Panc1 (cell line): ENCODE measurements at regions not wholly inside any gene's neighbourhood (a gene's known extent, or its start where the extent isn't known, plus 50 kb on each side); places are given as distances from the start of the nearest gene placed in this dataset.

Source experiments
- ATAC-seq: fragments of 200-7000 bp; cut with Tn5 transposase; 2 replicates; pipeline ENCODE4 v1.9.1; 2020; ENCODE audit warnings: mild to moderate bottlenecking, moderate library complexity
- BruUV-seq: library from RNA; stranded (reverse); fragments of 400-500 nt; replicated peaks from 2 replicates; lab custom pipeline; 2021; lab: Mats Ljungman, UMichigan
- CTCF ChIA-PET: fragments of 300-600 bp; sonication (Branson Sonifier 250); formaldehyde crosslinking; loops from one replicate; lab custom pipeline; 2022; ENCODE audit warnings: antibody characterized with exemption; lab: Charles Lee
- POLR2A ChIA-PET: fragments of 300-600 bp; sonication (Branson Sonifier 250); formaldehyde crosslinking; loops from one replicate; lab custom pipeline; 2022; ENCODE audit warnings: antibody characterized with exemption; lab: Charles Lee
- DNase-seq: peaks from one replicate; pipeline ENCODE4 v3.0.0-alpha.2; 2010; ENCODE audit warnings: low read depth, low spot score
- H3K27ac ChIP-seq: 2 replicates; pipeline ENCODE4 v1.5.1; 2011; ENCODE audit warnings: mild to moderate bottlenecking, low read length, inconsistent platforms
- H3K27me3 ChIP-seq: fragments of 200-500 bp; sonication (Bioruptor generic); 2 replicates; pipeline ENCODE4 v1.6.0; 2014; ENCODE audit warnings: low read length, inconsistent platforms; ENCODE audit not compliant: control insufficient read depth, insufficient read depth
- H3K36me3 ChIP-seq: fragments of 200-500 bp; sonication (Bioruptor generic); 2 replicates; pipeline ENCODE4 v1.5.1; 2014; ENCODE audit warnings: inconsistent platforms, mild to moderate bottlenecking, low read length, moderate library complexity; ENCODE audit not compliant: control insufficient read depth, insufficient read depth
- H3K4me1 ChIP-seq: 2 replicates; pipeline ENCODE4 v1.5.1; 2011; ENCODE audit warnings: inconsistent platforms, mild to moderate bottlenecking, low read length, moderate library complexity; ENCODE audit not compliant: control insufficient read depth, insufficient read depth
- H3K4me3 ChIP-seq, 2 experiments: 2 replicates each; pipeline ENCODE4 v1.5.1; 2011 to 2012; ENCODE audit warnings: low read depth in 2 of 2, low read length in 2 of 2, mild to moderate bottlenecking in 2 of 2, inconsistent platforms in 1 of 2, moderate library complexity in 1 of 2
- H3K9me3 ChIP-seq: fragments of 200-500 bp; sonication (Bioruptor generic); 2 replicates; pipeline ENCODE4 v1.5.1; 2014; ENCODE audit warnings: low read depth, mild to moderate bottlenecking, inconsistent platforms, low read length, moderate library complexity; ENCODE audit not compliant: control insufficient read depth, insufficient read depth
- CTCF ChIP-seq: fragments of 450-650 bp; IDR thresholded peaks from 2 replicates; pipeline ENCODE4 v1.5.1; 2017; ENCODE audit warnings: mild to moderate bottlenecking
- POLR2AphosphoS5 ChIP-seq: IDR thresholded peaks from 2 replicates; pipeline ENCODE4 v1.6.1; 2012; ENCODE audit warnings: mild to moderate bottlenecking, low read depth, low read length, moderate library complexity
- REST ChIP-seq, 2 experiments: IDR thresholded peaks; 2 replicates each; pipeline ENCODE4 v1.6.1; 2011 to 2012; ENCODE audit warnings: low read depth in 2 of 2, control low read depth in 1 of 2, low read length in 1 of 2, mild to moderate bottlenecking in 1 of 2, moderate library complexity in 1 of 2; ENCODE audit not compliant: insufficient read depth in 1 of 2
- SIN3A ChIP-seq: IDR thresholded peaks from 2 replicates; pipeline ENCODE4 v1.6.1; 2012; ENCODE audit warnings: low read depth, mild to moderate bottlenecking, low read length, moderate library complexity, borderline replicate concordance; ENCODE audit not compliant: insufficient read depth
- TCF7L2 ChIP-seq: IDR thresholded peaks from 2 replicates; pipeline ENCODE4 v1.6.1; 2011; ENCODE audit warnings: mild to moderate bottlenecking, low read depth, low read length, inconsistent platforms
- in situ Hi-C: cut with HindIII; loops from 2 replicates; pipeline ENCODE4 v1.10.0; 2016; ENCODE audit warnings: low sequenced_read_pairs, low pct_unique_long_range_greater_than_20kb
- intact Hi-C: fragments of 100-400 bp; cut with micrococcal nuclease; formaldehyde crosslinking; loops from one replicate; pipeline ENCODE4 v1.10.0; 2022; ENCODE audit not compliant: unreplicated experiment

- in situ Hi-C loops = no loop called here
- CTCF ChIA-PET = no interaction called here
- BruUV-seq = no TSS peak
- Histone ChIP-seq H3K27me3 (peaks cover 52% of the 10 kb centered on the region), H3K4me1 (no peaks in the 10 kb centered on the region), H3K27ac (no peak overlapping the region), H3K4me3 (no peak overlapping the region), H3K36me3 (no peaks in the 10 kb centered on the region), H3K9me3 (no peaks in the 10 kb centered on the region)
- POLR2A ChIA-PET = interaction anchor here (0.6 kb wide), 1 partner anchor 17 kb away, joined by 4 read pairs; no protein-coding TSS in a partner anchor
- intact Hi-C loops = loop anchor here (5.0 to 10.0 kb wide), 2 partner anchors 940 to 1092 kb away; no protein-coding TSS in a partner anchor
- TF ChIP-seq SIN3A (no peak), TCF7L2 (no peak), CTCF (no peak), REST (IDR thresholded peaks at IDR 0.05; ENCODE audit: insufficient read depth in 1 of 2, low read depth in 2 of 2, low read length in 1 of 2) (no peak), POLR2AphosphoS5 (no peak)
- DNase-seq (no peak), ATAC-seq (no peak)
Measured at GRCh38 chr10:129032372-129033313, 434.4 kb upstream of the MGMT start.

GRCh38 chr10:129033340-129033739, 433.7 kb upstream of the MGMT start:
- peaks cover 45% of the 10 kb centered on the region for H3K27me3 ChIP-seq
- H3K4me1 ChIP-seq = no peaks in the 10 kb centered on the region
- POLR2A ChIA-PET = no interaction called here
- H3K4me3 ChIP-seq = no peak overlapping the region
- H3K36me3 ChIP-seq = no peaks in the 10 kb centered on the region
- no peak overlapping the region for H3K27ac ChIP-seq
- TF ChIP-seq REST (IDR thresholded peaks at IDR 0.05; ENCODE audit: insufficient read depth in 1 of 2, low read depth in 2 of 2, low read length in 1 of 2) (no peak), SIN3A (no peak)
- no peak for DNase-seq
- H3K9me3 ChIP-seq = no peaks in the 10 kb centered on the region
- ATAC-seq = no peak
- CTCF ChIA-PET = no interaction called here
- intact Hi-C loops = loop anchor here (5.0 to 10.0 kb wide), 2 partner anchors 939 to 1091 kb away; no protein-coding TSS in a partner anchor
- in situ Hi-C loops = no loop called here
- BruUV-seq = no TSS peak
